Amygdala (tissue), 56 donors: ENCODE measurements at regions not wholly inside any gene's neighbourhood (a gene's known extent, or its start where the extent isn't known, plus 50 kb on each side); places are given as distances from the start of the nearest gene placed in this dataset.
A peak's percentile ranks its signal among the peaks of the same experiment; 100 is the strongest.

Experiments used
- DNase-seq, 56 donors: peaks; one replicate each; lab custom pipeline; 2025; lab: John Stamatoyannopoulos, UW

DNA sequence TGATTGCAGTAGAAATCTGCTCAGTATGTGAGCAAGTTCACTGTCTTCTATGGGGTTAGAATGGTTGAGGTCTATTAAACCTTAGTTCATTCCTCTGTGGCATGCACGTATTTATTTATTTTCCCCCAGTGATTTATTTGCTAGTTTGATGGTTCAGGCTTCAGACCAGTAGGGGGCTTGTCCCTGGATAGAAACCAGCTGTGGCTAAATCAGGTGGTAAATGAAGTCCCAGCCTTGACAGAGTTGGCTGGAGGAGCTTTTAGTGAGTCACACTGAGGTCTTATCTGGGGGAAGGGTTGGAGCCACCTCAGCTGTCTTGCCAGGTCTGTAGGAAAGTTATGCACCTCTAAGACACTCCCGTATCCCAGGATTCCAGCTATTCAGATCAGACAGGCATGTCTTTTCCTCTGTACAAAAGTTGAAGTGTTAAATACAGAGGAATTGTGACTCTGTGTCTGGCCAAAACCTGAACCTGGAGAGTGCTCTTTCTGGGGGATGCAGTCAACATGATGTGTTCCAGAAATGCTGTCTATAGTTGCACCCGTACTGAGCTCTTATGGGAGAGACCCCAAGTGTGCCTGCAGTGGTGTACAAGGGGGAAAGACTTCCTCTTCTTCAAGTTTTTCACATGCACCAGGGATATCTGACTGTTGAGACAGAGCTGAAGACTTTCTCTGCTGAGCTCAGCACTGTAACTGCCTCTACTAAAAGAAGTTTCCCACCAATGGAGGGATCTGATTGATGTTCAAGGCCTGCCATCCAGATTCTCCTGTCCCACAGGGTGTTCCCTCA is 1322.1 kb downstream of the TMEM121 start:
- DNase-seq: no peak

- DNase-seq: no peak
These were observed 1324.8 kb downstream of the TMEM121 start for GRCh38 chr14:106850913-106851825.

- peak in 2 of 56 donors; percentile 5 to 10 for DNase-seq
These were observed 1346.4 kb downstream of the TMEM121 start for GRCh38 chr14:106872611-106873446.

DNA sequence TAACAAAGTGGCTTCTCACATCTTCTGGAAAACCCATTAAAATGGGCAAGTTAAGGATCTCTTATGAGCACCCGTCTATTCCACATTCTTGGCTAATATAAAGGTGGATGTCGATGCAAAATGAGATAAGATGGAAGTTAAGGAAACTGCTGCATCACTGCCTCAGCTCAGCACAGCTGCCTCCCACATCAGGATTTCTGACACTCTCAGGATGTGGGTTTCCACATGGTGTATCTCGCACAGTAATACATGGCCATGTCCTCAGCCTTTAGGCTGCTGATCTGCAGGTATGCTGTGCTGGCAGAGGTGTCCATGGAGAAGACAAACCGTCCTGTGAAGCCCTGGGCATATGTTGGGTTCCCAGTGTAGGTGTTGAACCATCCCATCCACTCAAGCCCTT is 1348.0 kb downstream of the TMEM121 start:
- no peak for DNase-seq

GRCh38 chr14:106875503-106875902 is 1349.1 kb downstream of the TMEM121 start:
- no peak for DNase-seq

DNA sequence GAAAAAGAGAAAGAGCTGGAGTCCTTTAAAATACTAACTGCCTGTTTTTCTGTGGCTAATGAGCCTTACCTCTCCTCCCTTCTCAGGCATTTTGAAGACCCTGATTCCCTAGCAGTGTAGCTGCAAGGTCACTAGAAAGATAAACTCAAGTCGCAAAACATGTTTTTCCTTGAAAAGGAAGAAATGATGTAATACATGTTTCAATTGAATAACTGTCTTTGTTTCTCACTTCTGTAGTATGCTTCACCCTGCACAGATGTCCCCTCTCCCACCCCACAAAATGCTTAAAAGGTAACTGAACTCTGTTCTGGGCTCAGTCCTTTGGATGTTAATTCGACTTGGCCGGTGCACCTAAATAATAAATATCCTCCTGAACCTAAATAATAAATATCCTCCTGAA is 1350.3 kb downstream of the TMEM121 start:
- DNase-seq: no peak

GRCh38 chr14:106877517-106877916 is 1351.1 kb downstream of the TMEM121 start:
- no peak for DNase-seq

- no peak for DNase-seq
These were observed 1352.9 kb downstream of the TMEM121 start for GRCh38 chr14:106879241-106879640.

DNA sequence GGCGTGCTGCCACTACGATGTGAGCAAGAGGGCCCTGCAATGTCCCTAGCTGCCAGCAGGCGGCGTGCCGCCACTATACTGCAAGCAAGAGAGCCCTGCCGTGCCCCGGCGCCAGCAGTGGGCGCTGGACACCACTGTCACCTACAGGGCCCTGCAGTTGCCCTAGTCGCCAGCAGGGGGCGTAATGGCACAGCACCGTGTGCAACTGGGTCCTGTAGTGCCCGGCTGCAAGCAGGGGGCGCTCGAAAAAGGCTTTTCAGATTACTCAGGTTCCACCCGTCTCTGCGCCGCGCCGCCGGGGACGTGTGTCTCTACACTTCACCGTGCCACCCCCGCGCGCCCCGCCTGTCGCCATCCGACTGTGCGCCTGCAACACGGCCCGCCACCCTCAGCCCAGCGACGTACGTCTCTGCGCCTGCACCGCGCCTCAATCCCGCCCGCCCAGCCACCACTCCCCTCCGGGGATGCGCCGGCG is 1356.9 kb downstream of the TMEM121 start:
- DNase-seq: no peak
